ENCODE measurements at regions not wholly inside any gene's neighbourhood (a gene's known extent, or its start where the extent isn't known, plus 50 kb on each side); places are given as distances from the start of the nearest gene placed in this dataset.

DNA sequence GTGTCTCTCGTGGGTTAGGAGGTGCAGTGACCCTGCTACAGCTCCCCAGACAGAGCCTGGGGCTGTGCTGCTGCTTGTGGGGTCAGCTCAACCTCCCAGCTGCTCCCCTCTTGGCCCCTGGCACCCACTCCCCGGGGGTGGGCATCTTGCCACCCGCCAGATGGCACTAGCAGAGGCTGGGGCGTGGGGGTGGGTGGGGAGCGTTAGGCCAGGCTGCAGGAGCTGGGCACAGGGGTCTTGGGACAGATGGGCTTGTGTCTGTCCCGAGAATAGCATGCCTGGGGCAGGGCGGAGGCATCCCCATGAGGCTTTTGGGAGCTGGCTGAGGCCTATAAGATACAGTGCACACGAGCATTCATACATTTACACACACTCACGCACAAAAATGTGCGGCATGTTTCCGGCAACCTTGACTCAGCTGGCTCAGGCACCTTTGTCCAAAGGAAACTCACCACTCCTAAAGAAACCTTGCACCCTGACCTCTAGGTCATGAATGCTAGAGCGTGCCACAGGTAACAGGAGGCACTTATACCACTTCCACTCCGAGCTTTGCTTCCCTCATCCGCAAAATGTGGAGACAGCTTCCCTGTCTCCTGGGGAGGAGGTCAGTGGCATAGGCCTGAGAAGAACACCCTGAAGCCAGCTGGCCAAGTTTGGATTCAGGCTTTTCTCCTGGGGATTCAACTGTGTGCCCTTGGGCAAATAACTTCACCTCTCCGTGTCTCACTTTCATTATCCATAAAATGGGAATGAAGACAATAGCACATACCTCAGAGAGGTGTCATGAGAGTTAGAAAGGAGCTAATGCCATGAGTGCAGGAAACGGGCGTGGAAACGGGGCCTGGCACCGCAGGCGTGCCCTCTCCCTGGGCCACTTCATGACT lies 78.9 kb upstream of the LHX1 start:
- FAIRE-seq, result no peak
- TF ChIP-seq, protein P1, sequence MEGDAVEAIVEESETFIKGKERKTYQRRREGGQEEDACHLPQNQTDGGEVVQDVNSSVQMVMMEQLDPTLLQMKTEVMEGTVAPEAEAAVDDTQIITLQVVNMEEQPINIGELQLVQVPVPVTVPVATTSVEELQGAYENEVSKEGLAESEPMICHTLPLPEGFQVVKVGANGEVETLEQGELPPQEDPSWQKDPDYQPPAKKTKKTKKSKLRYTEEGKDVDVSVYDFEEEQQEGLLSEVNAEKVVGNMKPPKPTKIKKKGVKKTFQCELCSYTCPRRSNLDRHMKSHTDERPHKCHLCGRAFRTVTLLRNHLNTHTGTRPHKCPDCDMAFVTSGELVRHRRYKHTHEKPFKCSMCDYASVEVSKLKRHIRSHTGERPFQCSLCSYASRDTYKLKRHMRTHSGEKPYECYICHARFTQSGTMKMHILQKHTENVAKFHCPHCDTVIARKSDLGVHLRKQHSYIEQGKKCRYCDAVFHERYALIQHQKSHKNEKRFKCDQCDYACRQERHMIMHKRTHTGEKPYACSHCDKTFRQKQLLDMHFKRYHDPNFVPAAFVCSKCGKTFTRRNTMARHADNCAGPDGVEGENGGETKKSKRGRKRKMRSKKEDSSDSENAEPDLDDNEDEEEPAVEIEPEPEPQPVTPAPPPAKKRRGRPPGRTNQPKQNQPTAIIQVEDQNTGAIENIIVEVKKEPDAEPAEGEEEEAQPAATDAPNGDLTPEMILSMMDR (IDR thresholded peaks at IDR 0.05; ENCODE audit: insufficient read depth, missing control alignments), result no peak
- no peak for DNase-seq (ENCODE audit: insufficient read length, low spot score)

DNA sequence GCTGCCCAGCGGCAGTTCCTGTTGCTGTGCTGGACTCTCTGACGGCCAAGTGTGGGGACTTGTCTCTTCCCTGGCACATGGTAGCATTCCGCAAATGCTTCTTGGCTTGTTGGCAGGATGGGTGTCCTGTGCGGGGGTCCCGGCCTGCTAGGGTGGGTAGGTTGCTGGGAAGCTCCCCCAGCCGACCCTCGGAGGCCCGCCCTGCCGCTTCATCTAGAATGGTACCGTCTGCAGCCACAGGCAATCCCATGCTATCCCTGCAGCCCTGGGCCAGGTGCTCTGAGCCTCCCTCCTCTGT lies 78.3 kb upstream of the LHX1 start:
- DNase-seq (ENCODE audit: insufficient read length, low spot score) (no peak), FAIRE-seq (no peak)
- TF ChIP-seq, protein P1 (IDR thresholded peaks at IDR 0.05; ENCODE audit: insufficient read depth, missing control alignments), result no peak

DNA sequence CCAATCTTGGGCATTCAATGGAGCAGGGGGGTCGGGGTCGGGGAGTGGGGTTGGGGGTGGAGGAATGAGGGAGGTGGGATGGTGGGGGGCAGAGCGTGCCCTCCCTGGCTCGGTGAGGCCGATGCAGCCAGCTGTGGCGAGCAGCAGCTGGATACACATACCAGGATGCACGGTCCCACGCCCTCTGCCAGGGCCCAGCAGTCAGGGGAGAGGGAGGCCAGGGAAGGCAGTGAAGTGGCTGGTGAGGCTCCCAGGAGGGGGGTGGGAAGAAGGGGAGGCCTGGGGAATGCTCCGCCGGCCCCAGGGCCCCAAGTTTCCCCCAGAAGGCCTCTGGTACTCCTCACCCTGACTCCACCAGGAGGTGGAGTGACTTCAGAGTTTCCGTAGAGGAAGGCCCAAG lies 77.6 kb upstream of the LHX1 start:
- FAIRE-seq, result no peak
- DNase-seq (ENCODE audit: insufficient read length, low spot score), result no peak
- TF ChIP-seq, protein P1 (IDR thresholded peaks at IDR 0.05; ENCODE audit: insufficient read depth, missing control alignments), result no peak

DNA sequence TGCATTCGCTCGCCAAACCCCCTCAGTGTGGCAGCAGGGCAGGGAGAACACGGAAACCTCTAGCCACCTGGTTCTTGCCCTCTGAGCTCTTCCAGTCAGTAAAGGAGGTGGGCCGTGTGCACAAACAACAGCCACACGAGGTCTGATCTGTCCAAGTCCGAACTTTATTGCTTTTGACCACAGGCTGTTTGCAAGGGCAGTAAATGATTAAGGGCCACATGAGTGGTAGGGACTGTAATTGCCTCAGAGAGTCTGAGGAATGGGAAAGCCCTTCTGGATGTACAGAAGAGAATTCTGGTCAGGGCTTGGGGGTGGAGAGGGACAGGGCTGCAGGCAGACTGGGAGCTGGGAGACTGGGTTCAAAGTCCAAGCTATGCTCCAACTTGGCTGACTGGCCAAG lies 75.7 kb upstream of the LHX1 start:
- DNase-seq (ENCODE audit: insufficient read length, low spot score) (no peak), FAIRE-seq (no peak)
- TF ChIP-seq, protein P1 (IDR thresholded peaks at IDR 0.05; ENCODE audit: insufficient read depth, missing control alignments), result no peak

DNA sequence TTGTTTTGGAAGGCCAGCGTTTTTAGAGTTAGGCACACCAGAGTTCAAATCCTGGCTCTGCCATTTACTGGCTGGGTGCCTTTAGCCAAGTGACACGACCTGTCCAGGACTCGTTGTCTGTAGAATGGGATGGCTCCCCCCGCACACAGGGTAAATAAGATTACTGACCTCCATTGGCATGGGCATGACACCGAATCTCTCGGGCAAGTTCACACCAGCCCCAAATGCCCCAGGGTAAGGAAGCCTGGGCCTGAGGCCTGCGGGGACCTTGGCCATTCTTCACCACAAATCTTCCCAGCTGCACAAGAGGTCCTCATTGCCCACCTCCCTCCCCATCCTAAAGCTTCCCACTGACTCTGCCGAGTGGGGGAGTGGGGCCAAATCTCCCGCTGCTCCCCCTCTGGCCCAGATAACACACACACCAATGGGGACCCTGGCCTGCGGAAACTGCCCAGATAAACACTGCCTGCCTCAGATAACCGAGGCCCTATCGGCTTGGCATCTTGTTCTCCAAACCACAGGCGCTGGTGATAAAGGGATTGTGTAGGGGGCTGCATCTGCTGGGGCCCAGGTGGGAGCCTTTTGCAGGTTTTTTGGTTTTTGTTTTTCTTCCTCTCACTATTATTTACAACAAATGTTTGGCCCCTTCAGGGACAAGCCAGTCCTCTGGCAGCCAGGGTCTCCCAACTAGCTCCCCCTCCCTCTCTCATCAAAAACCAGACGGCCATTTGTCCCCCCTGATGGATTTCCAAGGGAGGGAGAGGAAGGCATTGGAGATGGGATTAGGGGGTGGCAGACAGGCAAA lies 75.0 kb upstream of the LHX1 start:
- TF ChIP-seq, protein P1 (IDR thresholded peaks at IDR 0.05; ENCODE audit: insufficient read depth, missing control alignments), result no peak
- DNase-seq (ENCODE audit: insufficient read length, low spot score) (no peak), FAIRE-seq (no peak)

DNA sequence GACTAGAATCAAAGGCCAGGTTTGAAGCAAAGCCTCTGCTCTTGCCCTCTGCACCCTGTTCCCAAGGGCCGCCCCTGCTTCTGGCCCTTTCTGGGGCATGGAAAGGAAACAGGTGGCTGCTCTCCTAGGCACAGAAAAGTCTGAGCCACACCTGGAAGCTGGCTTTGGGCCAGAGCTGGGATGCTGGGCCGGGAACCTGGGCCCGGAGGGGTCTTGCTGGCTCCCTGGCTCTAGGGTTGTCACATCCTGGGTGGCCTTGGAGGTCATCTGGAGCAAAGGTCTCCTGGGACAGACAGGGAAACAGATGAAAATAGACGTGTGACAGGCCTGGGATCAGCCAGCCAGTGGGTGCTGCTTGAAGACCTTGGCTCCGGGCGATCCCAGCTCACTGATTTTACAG lies 74.1 kb upstream of the LHX1 start:
- TF ChIP-seq, protein P1 (IDR thresholded peaks at IDR 0.05; ENCODE audit: insufficient read depth, missing control alignments), result no peak
- FAIRE-seq, result no peak
- no peak for DNase-seq (ENCODE audit: insufficient read length, low spot score)
